ENCODE measurements at regions not wholly inside any gene's neighbourhood (a gene's known extent, or its start where the extent isn't known, plus 50 kb on each side); places are given as distances from the start of the nearest gene placed in this dataset.

GRCh38 chr13:37345391-37345790, 239.9 kb upstream of the CSNK1A1L start:
- H3K9me3 ChIP-seq: peaks cover 0 to 6% (median 0%) of the 10 kb centered on the region in 8 donors
- H3K27ac ChIP-seq: no peak overlapping the region
- no peaks in the 10 kb centered on the region for H3K36me3 ChIP-seq
- no peak overlapping the region for H3K4me3 ChIP-seq
- H3K4me1 ChIP-seq: no peaks in the 10 kb centered on the region
- intact Hi-C loops (cut with DNase I; ENCODE audit: low total_unique reads): no loop called here
- no peak for DNase-seq
- TF ChIP-seq CTCF (IDR thresholded peaks at IDR 0.05 in 8 of 11, conservative IDR thresholded peaks at IDR 0.05 in 3 of 11): no peak
- no peak for TF ChIP-seq POLR2AphosphoS5 (IDR thresholded peaks at IDR 0.05)
- TF ChIP-seq POLR2A (IDR thresholded peaks at IDR 0.05): no peak
- H3K27me3 ChIP-seq (replicated peaks in 1 of 7): no peaks in the 10 kb centered on the region
- 76 to 88% (median 84%) methylated on average over 5 of the region's 5 CpGs for WGBS, 5 donors

- TF ChIP-seq CTCF (IDR thresholded peaks at IDR 0.05 in 8 of 11, conservative IDR thresholded peaks at IDR 0.05 in 3 of 11) (no peak), POLR2AphosphoS5 (IDR thresholded peaks at IDR 0.05) (no peak), POLR2A (IDR thresholded peaks at IDR 0.05) (no peak)
- Histone ChIP-seq H3K27me3 (replicated peaks in 1 of 7) (no peaks in the 10 kb centered on the region), H3K4me1 (no peaks in the 10 kb centered on the region), H3K4me3 (no peak overlapping the region), H3K9me3 (peaks cover 0 to 6% (median 0%) of the 10 kb centered on the region in 8 donors), H3K27ac (no peak overlapping the region), H3K36me3 (no peaks in the 10 kb centered on the region)
- intact Hi-C loops (cut with DNase I; ENCODE audit: low total_unique reads): no loop called here
- 4 to 11% (median 7%) methylated on average over 3 of the region's 3 CpGs for WGBS, 5 donors
- no peak for DNase-seq
These were observed 238.6 kb upstream of the CSNK1A1L start for GRCh38 chr13:37344056-37344455.

GRCh38 chr13:37342205-37342604, 236.7 kb upstream of the CSNK1A1L start:
- H3K27me3 ChIP-seq (replicated peaks in 1 of 7): no peaks in the 10 kb centered on the region
- H3K36me3 ChIP-seq: no peaks in the 10 kb centered on the region
- peaks cover 0 to 6% (median 0%) of the 10 kb centered on the region in 8 donors for H3K9me3 ChIP-seq
- H3K27ac ChIP-seq: no peak overlapping the region
- intact Hi-C loops (cut with DNase I; ENCODE audit: low total_unique reads): no loop called here
- WGBS, 5 donors: 74 to 88% (median 84%) methylated on average over 6 of the region's 6 CpGs
- TF ChIP-seq POLR2A (IDR thresholded peaks at IDR 0.05): no peak
- TF ChIP-seq CTCF (IDR thresholded peaks at IDR 0.05 in 8 of 11, conservative IDR thresholded peaks at IDR 0.05 in 3 of 11): no peak
- no peak for TF ChIP-seq POLR2AphosphoS5 (IDR thresholded peaks at IDR 0.05)
- H3K4me3 ChIP-seq: no peak overlapping the region
- DNase-seq: peak; percentile 59
- no peaks in the 10 kb centered on the region for H3K4me1 ChIP-seq

- Histone ChIP-seq H3K36me3 (no peaks in the 10 kb centered on the region), H3K4me3 (no peak overlapping the region), H3K27me3 (replicated peaks in 1 of 7) (no peaks in the 10 kb centered on the region), H3K4me1 (no peaks in the 10 kb centered on the region), H3K27ac (no peak overlapping the region), H3K9me3 (peaks cover 0 to 6% (median 0%) of the 10 kb centered on the region in 8 donors)
- intact Hi-C loops (cut with DNase I; ENCODE audit: low total_unique reads): no loop called here
- DNase-seq: peak; percentile 62
- 67 to 90% (median 74%) methylated on average over 3 to 7 of the region's 7 CpGs for WGBS, 5 donors
- no peak for TF ChIP-seq POLR2AphosphoS5 (IDR thresholded peaks at IDR 0.05)
- no peak for TF ChIP-seq POLR2A (IDR thresholded peaks at IDR 0.05)
- no peak for TF ChIP-seq CTCF (IDR thresholded peaks at IDR 0.05 in 8 of 11, conservative IDR thresholded peaks at IDR 0.05 in 3 of 11)
These were observed 235.6 kb upstream of the CSNK1A1L start for GRCh38 chr13:37340901-37341670.
